H1 (cell line): ENCODE measurements at regions not wholly inside any gene's neighbourhood (a gene's known extent, or its start where the extent isn't known, plus 50 kb on each side); places are given as distances from the start of the nearest gene placed in this dataset.

ENCODE experiments used
- CTCF ChIA-PET: fragments of 300-600 bp; sonication (Branson Sonifier 250); formaldehyde crosslinking; loops from one replicate; lab custom pipeline; 2021; ENCODE audit not compliant: partially characterized antibody; lab: Charles Lee
- POLR2A ChIA-PET: fragments of 300-600 bp; sonication (Branson Sonifier 250); formaldehyde crosslinking; loops from one replicate; lab custom pipeline; 2021; ENCODE audit warnings: inconsistent platforms; ENCODE audit not compliant: partially characterized antibody; lab: Charles Lee
- DNase-seq, 2 experiments: peaks; one replicate each; pipeline versions ENCODE4 v3.0.0 to v3.0.0-alpha.2; 2010 to 2022; ENCODE audit warnings: low spot score in 2 of 2, low read depth in 1 of 2, mixed read lengths in 1 of 2
- FAIRE-seq: peaks from 2 replicates; lab custom pipeline; 2011; peaks lifted over from hg19 to GRCh38; lab: Jason Lieb, UNC
- H2AFZ ChIP-seq: 2 replicates; pipeline ENCODE4 v1.8.1; 2012; ENCODE audit warnings: low read length, inconsistent platforms
- H2AK5ac ChIP-seq: 2 replicates; pipeline ENCODE4 v1.6.1; 2013; ENCODE audit warnings: low read depth, low read length
- H2BK120ac ChIP-seq: replicated peaks from 2 replicates; pipeline ENCODE3; 2013; ENCODE audit warnings: low read depth, low read length, inconsistent platforms
- H2BK12ac ChIP-seq: 2 replicates; pipeline ENCODE4 v1.6.1; 2013; ENCODE audit warnings: low read depth, low read length
- H2BK15ac ChIP-seq: 2 replicates; pipeline ENCODE4 v1.6.1; 2013; ENCODE audit warnings: low read length
- H2BK20ac ChIP-seq: 2 replicates; pipeline ENCODE4 v1.6.1; 2013; ENCODE audit warnings: low read length
- H2BK5ac ChIP-seq: 2 replicates; pipeline ENCODE4 v1.6.1; 2013; ENCODE audit warnings: low read depth, low read length
- H3K14ac ChIP-seq: 2 replicates; pipeline ENCODE4 v1.6.1; 2013; ENCODE audit warnings: inconsistent platforms; ENCODE audit not compliant: insufficient read length
- H3K18ac ChIP-seq: 2 replicates; pipeline ENCODE4 v1.6.1; 2013; ENCODE audit warnings: low read length; ENCODE audit errors: extremely low read depth
- H3K23ac ChIP-seq: 2 replicates; pipeline ENCODE4 v1.6.1; 2013; ENCODE audit warnings: inconsistent platforms; ENCODE audit not compliant: insufficient read length
- H3K23me2 ChIP-seq: 2 replicates; pipeline ENCODE4 v1.6.1; 2013; ENCODE audit warnings: low read depth, low read length
- H3K27ac ChIP-seq: 2 replicates; pipeline ENCODE4 v1.6.1; 2011; ENCODE audit warnings: low read depth, low read length, inconsistent platforms
- H3K27me3 ChIP-seq, 4 experiments: replicated peaks in 1 of 4; 1 replicate in 1 of 4; 2 replicates in 3 of 4; pipeline versions ENCODE4 v1.6.1 to v1.8.1; 2011 to 2013; ENCODE audit warnings: low read length in 3 of 4, mild to moderate bottlenecking in 3 of 4, inconsistent platforms in 2 of 4, mixed read lengths in 2 of 4, moderate library complexity in 1 of 4; ENCODE audit not compliant: control insufficient read depth in 3 of 4, insufficient read depth in 3 of 4; ENCODE audit errors: extremely low read depth in 1 of 4
- H3K36me3 ChIP-seq, 4 experiments: 2 replicates each; pipeline versions ENCODE4 v1.6.1 to v1.8.1; 2011 to 2013; ENCODE audit warnings: mild to moderate bottlenecking in 4 of 4, low read length in 3 of 4, moderate library complexity in 2 of 4, control low read depth in 1 of 4, inconsistent platforms in 1 of 4; ENCODE audit not compliant: insufficient read depth in 4 of 4, control insufficient read depth in 2 of 4
- H3K4ac ChIP-seq: replicated peaks from 2 replicates; pipeline ENCODE3; 2013; ENCODE audit warnings: low read length, low read depth, mixed read lengths, inconsistent platforms; ENCODE audit not compliant: insufficient read length
- H3K4me1 ChIP-seq, 4 experiments: replicated peaks in 1 of 4; 1 replicate in 1 of 4; 2 replicates in 3 of 4; pipeline versions ENCODE4 v1.6.1 to v1.8.1; 2011 to 2013; ENCODE audit warnings: low read length in 3 of 4, inconsistent platforms in 2 of 4, mixed read lengths in 1 of 4; ENCODE audit not compliant: insufficient read depth in 4 of 4, control insufficient read depth in 3 of 4
- H3K4me2 ChIP-seq, 2 experiments: 2 replicates each; pipeline versions ENCODE4 v1.6.1 to v1.8.1; 2011 to 2013; ENCODE audit warnings: low read depth in 2 of 2, low read length in 2 of 2, control low read depth in 1 of 2, inconsistent platforms in 1 of 2, mild to moderate bottlenecking in 1 of 2; ENCODE audit not compliant: insufficient read depth in 1 of 2
- H3K4me3 ChIP-seq, 4 experiments: fragments of 200-600, 300-600 bp in 1 of 4; sonication (generic), shearing (Covaris generic), sonication (Bioruptor Twin) in 1 of 4; 2 replicates each; pipeline versions ENCODE4 v1.5.1 to v1.8.1; 2011 to 2016; ENCODE audit warnings: low read length in 4 of 4, low read depth in 3 of 4, control low read depth in 2 of 4, inconsistent platforms in 2 of 4, mild to moderate bottlenecking in 2 of 4, mixed read lengths in 1 of 4, moderate library complexity in 1 of 4; ENCODE audit not compliant: insufficient read depth in 2 of 4; ENCODE audit errors: extremely low read depth in 1 of 4
- H3K56ac ChIP-seq: replicated peaks from 2 replicates; pipeline ENCODE3; 2013; ENCODE audit warnings: low read depth, mild to moderate bottlenecking, mixed read lengths, low read length, inconsistent platforms; ENCODE audit not compliant: insufficient read length
- H3K79me1 ChIP-seq: 2 replicates; pipeline ENCODE4 v1.6.1; 2013; ENCODE audit warnings: low read depth, low read length, control low read depth
- H3K79me2 ChIP-seq, 2 experiments: 2 replicates each; pipeline versions ENCODE4 v1.6.1 to v1.8.1; 2012 to 2013; ENCODE audit warnings: low read length in 2 of 2, mild to moderate bottlenecking in 2 of 2, inconsistent platforms in 1 of 2; ENCODE audit not compliant: insufficient read depth in 2 of 2, control insufficient read depth in 1 of 2
- H3K9ac ChIP-seq, 4 experiments: replicated peaks in 1 of 4; 1 replicate in 1 of 4; 2 replicates in 3 of 4; pipeline versions ENCODE4 v1.6.1 to v1.8.1; 2011 to 2013; ENCODE audit warnings: low read depth in 3 of 4, low read length in 3 of 4, control low read depth in 2 of 4, mild to moderate bottlenecking in 2 of 4, moderate library complexity in 2 of 4, inconsistent platforms in 1 of 4; ENCODE audit errors: extremely low read depth in 1 of 4
- H3K9me3 ChIP-seq, 2 experiments: 2 replicates each; pipeline versions ENCODE4 v1.6.1 to v1.8.1; 2012 to 2013; ENCODE audit warnings: mild to moderate bottlenecking in 2 of 2, moderate library complexity in 2 of 2, control low read depth in 1 of 2, inconsistent platforms in 1 of 2, low read depth in 1 of 2, low read length in 1 of 2, mixed read lengths in 1 of 2; ENCODE audit not compliant: insufficient read depth in 2 of 2
- H4K20me1 ChIP-seq, 2 experiments: replicated peaks in 1 of 2; 2 replicates each; pipeline versions ENCODE3 to v1.8.1; 2011 to 2013; ENCODE audit warnings: inconsistent platforms in 2 of 2, low read length in 2 of 2, mild to moderate bottlenecking in 1 of 2; ENCODE audit not compliant: insufficient read depth in 2 of 2, control insufficient read depth in 1 of 2
- H4K5ac ChIP-seq: 2 replicates; pipeline ENCODE4 v1.6.1; 2013; ENCODE audit warnings: low read length, low read depth, mixed read lengths, inconsistent platforms; ENCODE audit not compliant: insufficient read length
- H4K8ac ChIP-seq: 2 replicates; pipeline ENCODE4 v1.8.0; 2013; ENCODE audit warnings: mild to moderate bottlenecking, moderate library complexity, low read length, inconsistent platforms; ENCODE audit not compliant: insufficient read depth; ENCODE audit errors: extremely low read depth
- H4K91ac ChIP-seq: replicated peaks from 2 replicates; pipeline ENCODE3; 2013; ENCODE audit warnings: low read length, mixed read lengths, inconsistent platforms; ENCODE audit not compliant: insufficient read length
- WGBS, 2 experiments: shearing (Covaris generic) in 1 of 2; methylation state at CpG; one replicate each; pipeline versions ENCODE4 v1.1.6 to v1.1.7; 2013 to 2015; ENCODE audit warnings: low lambda C conversion rate in 2 of 2, mixed read lengths in 2 of 2, inconsistent platforms in 1 of 2, low coverage in 1 of 2, missing lambda C conversion rate in 1 of 2; ENCODE audit not compliant: insufficient replicate concordance in 2 of 2, insufficient coverage in 1 of 2, insufficient read length in 1 of 2; ENCODE audit errors: extremely low coverage in 1 of 2, missing lambda C conversion rate in 1 of 2; 5-methylcytosine and 5-hydroxymethylcytosine counted together
- TF ChIP-seq, protein P1 (sequence below): fragments of 300-600 bp; sonication (generic); IDR thresholded peaks from 2 replicates; pipeline ENCODE4 v1.7.1; 2012; ENCODE audit warnings: low read length, moderate library complexity, mild to moderate bottlenecking, inconsistent platforms; ENCODE audit not compliant: insufficient replicate concordance

DNA sequence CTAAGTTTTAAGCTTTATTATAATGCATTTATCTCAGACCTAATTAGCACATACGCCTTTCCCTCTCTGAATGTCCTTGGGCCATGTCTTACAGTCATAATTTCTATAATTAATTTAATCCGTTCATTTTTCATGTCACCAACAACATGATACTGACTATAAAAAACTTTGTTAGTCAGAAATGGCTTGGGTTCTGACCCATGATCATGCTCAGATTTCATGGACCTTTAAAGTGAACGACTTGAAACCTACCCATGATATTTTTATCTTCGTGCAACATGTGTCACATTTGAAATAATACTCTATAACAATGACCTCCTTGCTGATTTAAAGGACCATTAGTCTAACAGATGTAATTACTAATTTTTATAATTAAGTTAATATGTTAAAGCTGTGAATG, 1033.8 kb downstream of the DIPK2A start:
- no peak overlapping the region for H2BK20ac ChIP-seq
- 91% methylated on average over 4 of the region's 4 CpGs; no CpG with 5 or more reads in 1 of the 2 experiments for WGBS, 2 experiments
- H3K4ac ChIP-seq: no peak overlapping the region
- ChIA-PET POLR2A (no interaction called here), CTCF (interaction anchor here (1.2 kb wide), 1 partner anchor 16 kb away, joined by 3 read pairs; no protein-coding TSS in a partner anchor)
- no peak overlapping the region for H3K56ac ChIP-seq
- FAIRE-seq: no peak
- H3K4me1 ChIP-seq: no peaks in the 10 kb centered on the region
- no peaks in the 10 kb centered on the region for H3K36me3 ChIP-seq
- H3K79me1 ChIP-seq: no peaks in the 10 kb centered on the region
- H2AFZ ChIP-seq: no peak overlapping the region
- H3K4me3 ChIP-seq: no peak overlapping the region
- H4K20me1 ChIP-seq: no peaks in the 10 kb centered on the region
- H2AK5ac ChIP-seq: no peak overlapping the region
- no peaks in the 10 kb centered on the region for H3K27me3 ChIP-seq
- no peak overlapping the region for H4K8ac ChIP-seq
- no peaks in the 10 kb centered on the region for H3K23me2 ChIP-seq
- H2BK12ac ChIP-seq: no peak overlapping the region
- H3K18ac ChIP-seq: no peak overlapping the region
- H3K14ac ChIP-seq: no peak overlapping the region
- H3K79me2 ChIP-seq: no peaks in the 10 kb centered on the region
- H2BK5ac ChIP-seq: no peak overlapping the region
- no peak overlapping the region for H3K9ac ChIP-seq
- H2BK15ac ChIP-seq: no peak overlapping the region
- no peak overlapping the region for H4K5ac ChIP-seq
- H4K91ac ChIP-seq: no peak overlapping the region
- no peak overlapping the region for H3K27ac ChIP-seq
- H2BK120ac ChIP-seq: no peak overlapping the region
- no peak overlapping the region for H3K23ac ChIP-seq
- 0 out of 4 replicates have a peak, but pooled peaks cover 0 to 5% of the 10 kb centered on the region in 2 experiments for H3K9me3 ChIP-seq
- DNase-seq: no peak
- no peak overlapping the region for H3K4me2 ChIP-seq
- TF ChIP-seq, protein P1, sequence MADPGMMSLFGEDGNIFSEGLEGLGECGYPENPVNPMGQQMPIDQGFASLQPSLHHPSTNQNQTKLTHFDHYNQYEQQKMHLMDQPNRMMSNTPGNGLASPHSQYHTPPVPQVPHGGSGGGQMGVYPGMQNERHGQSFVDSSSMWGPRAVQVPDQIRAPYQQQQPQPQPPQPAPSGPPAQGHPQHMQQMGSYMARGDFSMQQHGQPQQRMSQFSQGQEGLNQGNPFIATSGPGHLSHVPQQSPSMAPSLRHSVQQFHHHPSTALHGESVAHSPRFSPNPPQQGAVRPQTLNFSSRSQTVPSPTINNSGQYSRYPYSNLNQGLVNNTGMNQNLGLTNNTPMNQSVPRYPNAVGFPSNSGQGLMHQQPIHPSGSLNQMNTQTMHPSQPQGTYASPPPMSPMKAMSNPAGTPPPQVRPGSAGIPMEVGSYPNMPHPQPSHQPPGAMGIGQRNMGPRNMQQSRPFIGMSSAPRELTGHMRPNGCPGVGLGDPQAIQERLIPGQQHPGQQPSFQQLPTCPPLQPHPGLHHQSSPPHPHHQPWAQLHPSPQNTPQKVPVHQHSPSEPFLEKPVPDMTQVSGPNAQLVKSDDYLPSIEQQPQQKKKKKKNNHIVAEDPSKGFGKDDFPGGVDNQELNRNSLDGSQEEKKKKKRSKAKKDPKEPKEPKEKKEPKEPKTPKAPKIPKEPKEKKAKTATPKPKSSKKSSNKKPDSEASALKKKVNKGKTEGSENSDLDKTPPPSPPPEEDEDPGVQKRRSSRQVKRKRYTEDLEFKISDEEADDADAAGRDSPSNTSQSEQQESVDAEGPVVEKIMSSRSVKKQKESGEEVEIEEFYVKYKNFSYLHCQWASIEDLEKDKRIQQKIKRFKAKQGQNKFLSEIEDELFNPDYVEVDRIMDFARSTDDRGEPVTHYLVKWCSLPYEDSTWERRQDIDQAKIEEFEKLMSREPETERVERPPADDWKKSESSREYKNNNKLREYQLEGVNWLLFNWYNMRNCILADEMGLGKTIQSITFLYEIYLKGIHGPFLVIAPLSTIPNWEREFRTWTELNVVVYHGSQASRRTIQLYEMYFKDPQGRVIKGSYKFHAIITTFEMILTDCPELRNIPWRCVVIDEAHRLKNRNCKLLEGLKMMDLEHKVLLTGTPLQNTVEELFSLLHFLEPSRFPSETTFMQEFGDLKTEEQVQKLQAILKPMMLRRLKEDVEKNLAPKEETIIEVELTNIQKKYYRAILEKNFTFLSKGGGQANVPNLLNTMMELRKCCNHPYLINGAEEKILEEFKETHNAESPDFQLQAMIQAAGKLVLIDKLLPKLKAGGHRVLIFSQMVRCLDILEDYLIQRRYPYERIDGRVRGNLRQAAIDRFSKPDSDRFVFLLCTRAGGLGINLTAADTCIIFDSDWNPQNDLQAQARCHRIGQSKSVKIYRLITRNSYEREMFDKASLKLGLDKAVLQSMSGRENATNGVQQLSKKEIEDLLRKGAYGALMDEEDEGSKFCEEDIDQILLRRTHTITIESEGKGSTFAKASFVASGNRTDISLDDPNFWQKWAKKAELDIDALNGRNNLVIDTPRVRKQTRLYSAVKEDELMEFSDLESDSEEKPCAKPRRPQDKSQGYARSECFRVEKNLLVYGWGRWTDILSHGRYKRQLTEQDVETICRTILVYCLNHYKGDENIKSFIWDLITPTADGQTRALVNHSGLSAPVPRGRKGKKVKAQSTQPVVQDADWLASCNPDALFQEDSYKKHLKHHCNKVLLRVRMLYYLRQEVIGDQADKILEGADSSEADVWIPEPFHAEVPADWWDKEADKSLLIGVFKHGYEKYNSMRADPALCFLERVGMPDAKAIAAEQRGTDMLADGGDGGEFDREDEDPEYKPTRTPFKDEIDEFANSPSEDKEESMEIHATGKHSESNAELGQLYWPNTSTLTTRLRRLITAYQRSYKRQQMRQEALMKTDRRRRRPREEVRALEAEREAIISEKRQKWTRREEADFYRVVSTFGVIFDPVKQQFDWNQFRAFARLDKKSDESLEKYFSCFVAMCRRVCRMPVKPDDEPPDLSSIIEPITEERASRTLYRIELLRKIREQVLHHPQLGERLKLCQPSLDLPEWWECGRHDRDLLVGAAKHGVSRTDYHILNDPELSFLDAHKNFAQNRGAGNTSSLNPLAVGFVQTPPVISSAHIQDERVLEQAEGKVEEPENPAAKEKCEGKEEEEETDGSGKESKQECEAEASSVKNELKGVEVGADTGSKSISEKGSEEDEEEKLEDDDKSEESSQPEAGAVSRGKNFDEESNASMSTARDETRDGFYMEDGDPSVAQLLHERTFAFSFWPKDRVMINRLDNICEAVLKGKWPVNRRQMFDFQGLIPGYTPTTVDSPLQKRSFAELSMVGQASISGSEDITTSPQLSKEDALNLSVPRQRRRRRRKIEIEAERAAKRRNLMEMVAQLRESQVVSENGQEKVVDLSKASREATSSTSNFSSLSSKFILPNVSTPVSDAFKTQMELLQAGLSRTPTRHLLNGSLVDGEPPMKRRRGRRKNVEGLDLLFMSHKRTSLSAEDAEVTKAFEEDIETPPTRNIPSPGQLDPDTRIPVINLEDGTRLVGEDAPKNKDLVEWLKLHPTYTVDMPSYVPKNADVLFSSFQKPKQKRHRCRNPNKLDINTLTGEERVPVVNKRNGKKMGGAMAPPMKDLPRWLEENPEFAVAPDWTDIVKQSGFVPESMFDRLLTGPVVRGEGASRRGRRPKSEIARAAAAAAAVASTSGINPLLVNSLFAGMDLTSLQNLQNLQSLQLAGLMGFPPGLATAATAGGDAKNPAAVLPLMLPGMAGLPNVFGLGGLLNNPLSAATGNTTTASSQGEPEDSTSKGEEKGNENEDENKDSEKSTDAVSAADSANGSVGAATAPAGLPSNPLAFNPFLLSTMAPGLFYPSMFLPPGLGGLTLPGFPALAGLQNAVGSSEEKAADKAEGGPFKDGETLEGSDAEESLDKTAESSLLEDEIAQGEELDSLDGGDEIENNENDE: no peak
